NB4 (cell line): ENCODE measurements at regions not wholly inside any gene's neighbourhood (a gene's known extent, or its start where the extent isn't known, plus 50 kb on each side); places are given as distances from the start of the nearest gene placed in this dataset.

Source experiments
- POLR2A ChIP-seq: IDR thresholded peaks from 2 replicates; pipeline ENCODE4 v1.6.1; 2011; ENCODE audit warnings: mild to moderate bottlenecking; ENCODE audit not compliant: insufficient read length; ENCODE audit errors: extremely low read depth
- TF ChIP-seq, protein P1 (sequence below): IDR thresholded peaks from one replicate; pipeline ENCODE4 v1.5.1; 2012; ENCODE audit warnings: low read depth, low read length

DNA sequence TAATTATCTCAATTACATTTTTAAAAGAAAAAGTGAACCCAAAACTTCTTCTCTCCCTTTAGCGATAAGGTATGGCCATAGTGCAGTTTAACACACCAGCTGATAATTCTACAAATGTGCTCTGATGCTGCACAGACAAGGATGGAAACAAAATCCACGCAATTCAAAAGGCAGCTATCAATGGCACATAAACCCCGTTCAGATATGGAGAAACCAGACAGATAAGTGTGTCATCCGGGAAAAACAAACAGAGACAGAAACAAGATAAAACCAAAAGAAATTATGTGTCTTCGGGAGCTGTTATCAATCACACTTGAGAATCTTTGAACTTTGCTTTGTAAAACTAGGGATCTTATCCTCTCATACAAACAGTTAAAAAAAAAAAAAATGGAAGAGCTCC, 73.6 kb downstream of the SIPA1L2 start:
- TF ChIP-seq, protein P1, sequence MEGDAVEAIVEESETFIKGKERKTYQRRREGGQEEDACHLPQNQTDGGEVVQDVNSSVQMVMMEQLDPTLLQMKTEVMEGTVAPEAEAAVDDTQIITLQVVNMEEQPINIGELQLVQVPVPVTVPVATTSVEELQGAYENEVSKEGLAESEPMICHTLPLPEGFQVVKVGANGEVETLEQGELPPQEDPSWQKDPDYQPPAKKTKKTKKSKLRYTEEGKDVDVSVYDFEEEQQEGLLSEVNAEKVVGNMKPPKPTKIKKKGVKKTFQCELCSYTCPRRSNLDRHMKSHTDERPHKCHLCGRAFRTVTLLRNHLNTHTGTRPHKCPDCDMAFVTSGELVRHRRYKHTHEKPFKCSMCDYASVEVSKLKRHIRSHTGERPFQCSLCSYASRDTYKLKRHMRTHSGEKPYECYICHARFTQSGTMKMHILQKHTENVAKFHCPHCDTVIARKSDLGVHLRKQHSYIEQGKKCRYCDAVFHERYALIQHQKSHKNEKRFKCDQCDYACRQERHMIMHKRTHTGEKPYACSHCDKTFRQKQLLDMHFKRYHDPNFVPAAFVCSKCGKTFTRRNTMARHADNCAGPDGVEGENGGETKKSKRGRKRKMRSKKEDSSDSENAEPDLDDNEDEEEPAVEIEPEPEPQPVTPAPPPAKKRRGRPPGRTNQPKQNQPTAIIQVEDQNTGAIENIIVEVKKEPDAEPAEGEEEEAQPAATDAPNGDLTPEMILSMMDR, result no peak
- no peak for TF ChIP-seq POLR2A
